ENCODE measurements at regions not wholly inside any gene's neighbourhood (a gene's known extent, or its start where the extent isn't known, plus 50 kb on each side); places are given as distances from the start of the nearest gene placed in this dataset.
"Not testable (repeated sequence)": the region's sequence is repeated elsewhere in the genome, so short reads cannot be mapped to it uniquely, and the experiment has no call there.

DNA sequence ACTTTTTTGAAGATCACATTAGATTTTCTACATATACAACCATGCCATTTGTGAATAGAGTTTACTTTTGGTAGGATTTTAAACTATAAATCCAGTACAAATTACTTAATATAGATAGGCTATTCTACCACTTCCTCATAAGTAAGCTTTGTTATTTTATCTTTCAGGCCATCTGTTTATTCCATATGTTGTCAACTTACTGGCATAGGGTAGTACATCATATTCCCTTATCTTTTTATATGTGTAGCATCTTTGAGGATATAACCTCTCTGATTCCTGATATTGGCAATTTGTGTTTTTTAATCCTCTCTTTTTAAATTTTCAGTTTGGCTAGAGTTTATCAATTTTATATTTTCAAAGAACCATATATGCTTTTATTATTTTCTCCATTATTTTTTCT, 515.4 kb downstream of the DIPK2A start:
- H3K9me3 ChIP-seq, result no peaks in the 10 kb centered on the region
- no peaks in the 10 kb centered on the region for H3K27me3 ChIP-seq
- DNase-seq, result no peak
- H3K4me3 ChIP-seq, result no peak overlapping the region
- H3K9ac ChIP-seq (ENCODE audit: low read depth in 2 of 2, low read length in 2 of 2), result no peak overlapping the region
- H3K36me3 ChIP-seq, result no peaks in the 10 kb centered on the region
- H3K4me1 ChIP-seq, result no peaks in the 10 kb centered on the region
- intact Hi-C loops (cut with DNase I), result no loop called here
- no peak overlapping the region for H3K27ac ChIP-seq
- TF ChIP-seq, protein P1, sequence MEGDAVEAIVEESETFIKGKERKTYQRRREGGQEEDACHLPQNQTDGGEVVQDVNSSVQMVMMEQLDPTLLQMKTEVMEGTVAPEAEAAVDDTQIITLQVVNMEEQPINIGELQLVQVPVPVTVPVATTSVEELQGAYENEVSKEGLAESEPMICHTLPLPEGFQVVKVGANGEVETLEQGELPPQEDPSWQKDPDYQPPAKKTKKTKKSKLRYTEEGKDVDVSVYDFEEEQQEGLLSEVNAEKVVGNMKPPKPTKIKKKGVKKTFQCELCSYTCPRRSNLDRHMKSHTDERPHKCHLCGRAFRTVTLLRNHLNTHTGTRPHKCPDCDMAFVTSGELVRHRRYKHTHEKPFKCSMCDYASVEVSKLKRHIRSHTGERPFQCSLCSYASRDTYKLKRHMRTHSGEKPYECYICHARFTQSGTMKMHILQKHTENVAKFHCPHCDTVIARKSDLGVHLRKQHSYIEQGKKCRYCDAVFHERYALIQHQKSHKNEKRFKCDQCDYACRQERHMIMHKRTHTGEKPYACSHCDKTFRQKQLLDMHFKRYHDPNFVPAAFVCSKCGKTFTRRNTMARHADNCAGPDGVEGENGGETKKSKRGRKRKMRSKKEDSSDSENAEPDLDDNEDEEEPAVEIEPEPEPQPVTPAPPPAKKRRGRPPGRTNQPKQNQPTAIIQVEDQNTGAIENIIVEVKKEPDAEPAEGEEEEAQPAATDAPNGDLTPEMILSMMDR (IDR thresholded peaks at IDR 0.05), result no peak

DNA sequence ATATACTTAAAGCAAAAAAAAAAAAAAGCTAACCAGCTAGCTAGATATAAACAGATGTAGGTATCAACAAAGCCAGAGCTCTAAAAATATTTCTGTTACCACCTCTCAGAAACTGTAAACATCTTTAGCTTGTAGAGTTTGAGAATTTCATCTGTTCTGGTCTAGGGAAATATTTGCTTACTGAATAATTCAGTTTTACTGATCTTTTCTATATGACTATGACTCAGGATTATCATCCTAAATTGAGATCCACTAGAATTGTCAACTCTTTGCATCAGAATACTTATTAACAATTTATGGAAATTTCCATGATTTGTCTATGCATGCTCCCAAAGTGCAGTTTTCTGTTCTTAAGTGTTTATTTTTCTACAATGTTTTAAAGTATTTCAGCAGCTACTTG, 517.3 kb downstream of the DIPK2A start:
- Histone ChIP-seq H3K36me3 (no peaks in the 10 kb centered on the region), H3K27me3 (no peaks in the 10 kb centered on the region), H3K9me3 (no peaks in the 10 kb centered on the region), H3K4me1 (no peaks in the 10 kb centered on the region), H3K9ac (ENCODE audit: low read depth in 2 of 2, low read length in 2 of 2) (no peak overlapping the region), H3K4me3 (no peak overlapping the region), H3K27ac (no peak overlapping the region)
- no peak for DNase-seq
- intact Hi-C loops (cut with DNase I), result no loop called here
- TF ChIP-seq, protein P1 (IDR thresholded peaks at IDR 0.05), result no peak

DNA sequence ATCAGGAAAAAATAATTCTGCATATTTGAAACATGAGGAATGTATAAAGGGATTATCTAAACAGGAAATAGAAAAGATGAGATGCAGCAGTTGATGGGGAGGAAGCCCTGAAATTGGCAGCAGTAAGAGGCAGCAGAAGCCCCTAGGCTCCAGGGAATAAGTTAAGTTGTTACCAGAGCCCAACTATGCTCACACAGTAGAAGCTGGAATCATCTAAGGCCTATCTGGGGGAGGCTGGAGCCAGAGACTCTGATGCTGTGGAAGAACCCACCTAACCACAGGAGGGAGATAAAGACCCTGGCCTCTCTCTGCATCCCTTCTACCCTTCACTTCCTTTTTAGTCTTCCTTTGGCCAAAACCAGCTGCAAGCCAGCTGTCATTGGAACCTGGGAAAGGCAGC, 519.7 kb downstream of the DIPK2A start:
- Histone ChIP-seq H3K36me3 (no peaks in the 10 kb centered on the region), H3K9ac (ENCODE audit: low read depth in 2 of 2, low read length in 2 of 2) (no peak overlapping the region), H3K9me3 (no peaks in the 10 kb centered on the region), H3K4me1 (no peaks in the 10 kb centered on the region), H3K27me3 (no peaks in the 10 kb centered on the region), H3K27ac (no peak overlapping the region), H3K4me3 (no peak overlapping the region)
- TF ChIP-seq, protein P1 (IDR thresholded peaks at IDR 0.05), result no peak
- intact Hi-C loops (cut with DNase I), result no loop called here
- DNase-seq, result no peak

- intact Hi-C loops (cut with DNase I); DNase-seq; H3K27me3 ChIP-seq; H3K4me3 ChIP-seq; H3K9ac ChIP-seq (ENCODE audit: low read depth in 2 of 2, low read length in 2 of 2); H3K9me3 ChIP-seq; H3K36me3 ChIP-seq; H3K27ac ChIP-seq; H3K4me1 ChIP-seq: not testable (repeated sequence)
Measured at GRCh38 chr3:144494651-144495050, 523.0 kb downstream of the DIPK2A start.

DNA sequence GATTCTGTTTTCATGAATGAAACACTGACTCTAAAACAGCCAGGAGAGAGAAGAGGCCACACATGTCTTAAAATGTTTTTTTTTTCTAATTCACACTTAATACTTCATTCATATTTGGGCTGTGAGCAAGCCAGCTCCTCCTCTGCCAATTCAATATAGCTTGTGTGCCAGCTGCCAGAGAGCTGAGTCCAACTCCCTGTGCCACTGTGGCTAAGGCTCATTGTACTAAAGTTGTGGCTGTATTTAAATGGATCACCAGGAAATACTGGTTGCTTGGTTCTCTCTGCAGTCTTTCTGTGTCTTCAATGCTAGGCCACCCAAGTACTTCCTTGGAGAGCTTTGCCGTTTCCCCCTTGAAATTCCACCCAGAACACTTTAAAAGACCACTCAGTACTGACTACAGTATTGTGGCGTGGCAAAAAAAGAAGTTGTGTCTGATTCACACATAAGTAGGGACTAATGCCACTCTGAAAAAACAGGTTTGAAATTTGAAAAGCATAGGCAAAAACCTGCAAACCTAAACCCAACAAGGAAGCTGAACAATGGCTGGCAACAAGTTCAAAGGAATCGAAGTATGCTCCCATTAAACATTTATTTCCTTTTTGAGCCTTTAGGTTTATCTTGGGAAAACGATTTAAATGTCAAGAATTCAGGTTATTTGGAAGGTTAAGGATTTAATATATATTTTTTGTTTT, 524.7 kb downstream of the DIPK2A start:
- TF ChIP-seq, protein P1 (IDR thresholded peaks at IDR 0.05), result no peak
- no peak overlapping the region for H3K27ac ChIP-seq
- no peak for DNase-seq

GRCh38 chr3:144497452-144497851, 525.8 kb downstream of the DIPK2A start:
- H3K9me3 ChIP-seq, result no peaks in the 10 kb centered on the region
- H3K4me1 ChIP-seq, result no peaks in the 10 kb centered on the region
- intact Hi-C loops (cut with DNase I), result no loop called here
- DNase-seq, result no peak
- no peaks in the 10 kb centered on the region for H3K36me3 ChIP-seq
- no peak overlapping the region for H3K9ac ChIP-seq (ENCODE audit: low read depth in 2 of 2, low read length in 2 of 2)
- H3K4me3 ChIP-seq, result no peak overlapping the region
- TF ChIP-seq, protein P1 (IDR thresholded peaks at IDR 0.05), result no peak
- no peak overlapping the region for H3K27ac ChIP-seq
- H3K27me3 ChIP-seq, result no peaks in the 10 kb centered on the region

More for the DNA sequence above, 524.7 kb downstream of the DIPK2A start:
- intact Hi-C loops (cut with DNase I), result no loop called here
- Histone ChIP-seq H3K4me1 (no peaks in the 10 kb centered on the region), H3K36me3 (no peaks in the 10 kb centered on the region), H3K9me3 (no peaks in the 10 kb centered on the region), H3K9ac (ENCODE audit: low read depth in 2 of 2, low read length in 2 of 2) (no peak overlapping the region), H3K27me3 (no peaks in the 10 kb centered on the region), H3K4me3 (no peak overlapping the region)

Data from colonic mucosa (tissue), 4 donors.